Liver (tissue), 8 donors: ENCODE measurements at regions not wholly inside any gene's neighbourhood (a gene's known extent, or its start where the extent isn't known, plus 50 kb on each side); places are given as distances from the start of the nearest gene placed in this dataset.

ENCODE experiments used
- DNase-seq: peaks from one replicate; pipeline ENCODE4 v3.0.0-alpha.2; 2017; ENCODE audit warnings: low spot score
- H3K27ac ChIP-seq, 2 donors: one replicate each; pipeline ENCODE4 v1.7.0; 2013; ENCODE audit warnings: inconsistent platforms in 2 of 2, low read length in 2 of 2, control low read depth in 1 of 2, low read depth in 1 of 2, mild to moderate bottlenecking in 1 of 2
- H3K27me3 ChIP-seq, 4 donors: one replicate each; pipeline versions ENCODE4 v1.6.1 to v1.7.0; 2013; ENCODE audit warnings: low read length in 3 of 4, inconsistent platforms in 1 of 4, mild to moderate bottlenecking in 1 of 4, moderate library complexity in 1 of 4; ENCODE audit not compliant: control insufficient read depth in 4 of 4, insufficient read depth in 4 of 4
- H3K36me3 ChIP-seq, 4 donors: one replicate each; pipeline versions ENCODE4 v1.6.1 to v1.7.0; 2013; ENCODE audit warnings: low read length in 3 of 4, mild to moderate bottlenecking in 3 of 4, low read depth in 1 of 4, moderate library complexity in 1 of 4; ENCODE audit not compliant: control insufficient read depth in 4 of 4, insufficient read depth in 3 of 4
- H3K4me1 ChIP-seq, 4 donors: one replicate each; pipeline versions ENCODE4 v1.6.1 to v1.7.0; 2013; ENCODE audit warnings: low read length in 3 of 4, mild to moderate bottlenecking in 3 of 4, moderate library complexity in 1 of 4; ENCODE audit not compliant: control insufficient read depth in 4 of 4, insufficient read depth in 4 of 4
- H3K4me3 ChIP-seq, 3 donors: one replicate each; pipeline versions ENCODE4 v1.6.1 to v1.7.0; 2013; ENCODE audit warnings: low read length in 3 of 3, control low read depth in 1 of 3, low read depth in 1 of 3, mild to moderate bottlenecking in 1 of 3
- H3K9ac ChIP-seq, 2 donors: one replicate each; pipeline ENCODE4 v1.7.0; 2013; ENCODE audit warnings: low read length in 2 of 2, mild to moderate bottlenecking in 2 of 2, moderate library complexity in 2 of 2, control low read depth in 1 of 2, low read depth in 1 of 2
- H3K9me3 ChIP-seq, 4 donors: one replicate each; pipeline versions ENCODE4 v1.6.1 to v1.7.0; 2013; ENCODE audit warnings: low read length in 3 of 4; ENCODE audit not compliant: control insufficient read depth in 4 of 4
- EGR1 ChIP-seq, 2 donors: IDR thresholded peaks; 2 replicates each; pipeline ENCODE4 v1.6.1; 2016 to 2018; ENCODE audit warnings: antibody characterized with exemption in 2 of 2, low read depth in 2 of 2
- FOXA1 ChIP-seq: IDR thresholded peaks from 2 replicates; pipeline ENCODE4 v1.6.1; 2016; ENCODE audit warnings: antibody characterized with exemption
- FOXA2 ChIP-seq: IDR thresholded peaks from 2 replicates; pipeline ENCODE4 v1.6.1; 2016; ENCODE audit warnings: antibody characterized with exemption
- GABPA ChIP-seq, 2 donors: IDR thresholded peaks in 1 of 2; conservative IDR thresholded peaks in 1 of 2; 2 replicates each; pipeline ENCODE4 v1.6.1; 2016; ENCODE audit warnings: antibody characterized with exemption in 2 of 2, mild to moderate bottlenecking in 1 of 2, moderate library complexity in 1 of 2
- HNF4A ChIP-seq, 2 donors: conservative IDR thresholded peaks; 2 replicates each; pipeline ENCODE4 v1.6.1; 2016; ENCODE audit warnings: antibody characterized with exemption in 2 of 2, mild to moderate bottlenecking in 2 of 2
- HNF4G ChIP-seq: IDR thresholded peaks from 2 replicates; pipeline ENCODE4 v1.6.1; 2016; ENCODE audit warnings: antibody characterized with exemption
- JUND ChIP-seq, 2 donors: IDR thresholded peaks; 2 replicates each; pipeline ENCODE4 v1.6.1; 2016; ENCODE audit warnings: antibody characterized with exemption in 2 of 2
- NR2F2 ChIP-seq: IDR thresholded peaks from 2 replicates; pipeline ENCODE4 v1.6.1; 2016; ENCODE audit warnings: antibody characterized with exemption
- RAD21 ChIP-seq, 2 donors: IDR thresholded peaks; 2 replicates each; pipeline ENCODE4 v1.6.1; 2016; ENCODE audit warnings: antibody characterized with exemption in 2 of 2, mild to moderate bottlenecking in 2 of 2
- RXRA ChIP-seq, 2 donors: IDR thresholded peaks; 2 replicates each; pipeline ENCODE4 v1.6.1; 2017 to 2018; ENCODE audit warnings: antibody characterized with exemption in 2 of 2, mild to moderate bottlenecking in 1 of 2
- SP1 ChIP-seq: IDR thresholded peaks from 2 replicates; pipeline ENCODE4 v1.6.1; 2018; ENCODE audit warnings: antibody characterized with exemption, mild to moderate bottlenecking
- TAF1 ChIP-seq: conservative IDR thresholded peaks from 2 replicates; pipeline ENCODE4 v1.6.1; 2016; ENCODE audit warnings: antibody characterized with exemption, mild to moderate bottlenecking
- YY1 ChIP-seq: IDR thresholded peaks from 2 replicates; pipeline ENCODE4 v1.6.1; 2016; ENCODE audit warnings: antibody characterized with exemption, mild to moderate bottlenecking
- WGBS: extraction: QIAGEN DNeasy Blood & Tissue Kit; methylation state at CpG from one replicate; pipeline ENCODE4 v1.1.7; 2013; 5-methylcytosine and 5-hydroxymethylcytosine counted together
- TF ChIP-seq, protein P1 (sequence below): IDR thresholded peaks from 2 replicates; pipeline ENCODE4 v1.6.1; 2016; ENCODE audit warnings: antibody characterized with exemption
- TF ChIP-seq, protein P2 (sequence below): IDR thresholded peaks from 2 replicates; pipeline ENCODE4 v1.6.1; 2016; ENCODE audit warnings: antibody characterized with exemption
- TF ChIP-seq, protein P3 (sequence below): fragments of 150-350 bp; IDR thresholded peaks from 2 replicates; pipeline ENCODE4 v1.5.1; 2017; ENCODE audit warnings: improper control_type of control experiment, low read depth, low read length; ENCODE audit not compliant: missing input control
- TF ChIP-seq, protein P4 (sequence below): IDR thresholded peaks from 2 replicates; pipeline ENCODE4 v1.6.1; 2016; ENCODE audit warnings: antibody characterized with exemption
- TF ChIP-seq, protein P5 (sequence below): IDR thresholded peaks from 2 replicates; pipeline ENCODE4 v1.6.1; 2016; ENCODE audit warnings: antibody characterized with exemption, mild to moderate bottlenecking
- donor health status: healthy.
- donor health status: healthy.
- donor health status: healthy.
- donor health status: healthy.
- donor health status: healthy.

DNA sequence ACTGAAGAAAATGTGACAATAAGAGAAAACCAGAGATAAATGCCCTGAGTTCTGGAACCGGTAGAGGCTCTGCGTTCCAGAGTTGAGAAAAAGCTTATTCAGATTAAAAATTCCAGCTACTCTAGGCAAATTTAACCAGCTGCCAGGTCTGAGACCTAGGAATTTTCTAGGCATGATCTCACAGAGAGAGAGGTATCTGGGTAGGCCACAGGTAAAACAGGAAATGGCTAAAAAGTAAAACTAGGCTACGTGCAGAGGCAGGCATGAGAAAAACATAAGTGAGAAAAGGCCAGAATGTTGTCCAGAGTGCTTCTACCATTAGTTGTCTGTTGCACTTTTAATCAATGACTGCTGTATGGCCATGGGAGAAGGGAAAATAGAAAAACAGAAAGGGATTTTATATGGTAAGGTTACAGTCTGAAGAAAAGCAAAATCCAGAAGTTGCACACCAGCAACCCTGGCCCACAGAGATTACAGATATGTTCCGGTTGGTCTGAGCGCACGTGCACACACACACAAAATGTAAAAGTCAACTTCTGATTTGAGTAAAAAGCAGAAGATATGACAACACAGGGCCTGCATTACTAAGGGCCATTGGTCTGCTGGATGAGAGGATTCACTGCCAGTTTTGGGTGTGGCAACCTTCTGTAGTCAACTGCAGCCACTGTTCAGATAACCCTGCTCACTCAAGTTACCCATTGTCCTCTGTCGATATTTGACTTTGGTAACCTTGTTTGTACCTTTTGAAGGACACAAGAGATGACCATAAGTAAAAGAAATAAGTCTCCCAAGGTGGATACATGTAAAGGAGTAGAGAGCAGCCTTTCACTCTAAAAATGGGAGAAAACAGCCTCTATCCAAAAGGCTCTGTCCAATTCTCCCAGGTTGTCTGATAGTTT lies 266.0 kb downstream of the DTWD2 start:
- 85% methylated on average over 7 of the region's 7 CpGs for WGBS
- no peak for DNase-seq
- Histone ChIP-seq H3K36me3 (no peaks in the 10 kb centered on the region), H3K27me3 (no peaks in the 10 kb centered on the region), H3K4me1 (no peaks in the 10 kb centered on the region), H3K27ac (no peak overlapping the region), H3K9me3 (no peaks in the 10 kb centered on the region), H3K9ac (no peak overlapping the region), H3K4me3 (no peak overlapping the region)
- TF ChIP-seq HNF4A (conservative IDR thresholded peaks at IDR 0.05) (no peak), RXRA (IDR thresholded peaks at IDR 0.05) (no peak), YY1 (no peak), TAF1 (no peak), FOXA1 (no peak), SP1 (no peak), RAD21 (IDR thresholded peaks at IDR 0.05) (no peak), NR2F2 (no peak)
- TF ChIP-seq, protein P1, sequence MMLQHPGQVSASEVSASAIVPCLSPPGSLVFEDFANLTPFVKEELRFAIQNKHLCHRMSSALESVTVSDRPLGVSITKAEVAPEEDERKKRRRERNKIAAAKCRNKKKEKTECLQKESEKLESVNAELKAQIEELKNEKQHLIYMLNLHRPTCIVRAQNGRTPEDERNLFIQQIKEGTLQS: no peak

DNA sequence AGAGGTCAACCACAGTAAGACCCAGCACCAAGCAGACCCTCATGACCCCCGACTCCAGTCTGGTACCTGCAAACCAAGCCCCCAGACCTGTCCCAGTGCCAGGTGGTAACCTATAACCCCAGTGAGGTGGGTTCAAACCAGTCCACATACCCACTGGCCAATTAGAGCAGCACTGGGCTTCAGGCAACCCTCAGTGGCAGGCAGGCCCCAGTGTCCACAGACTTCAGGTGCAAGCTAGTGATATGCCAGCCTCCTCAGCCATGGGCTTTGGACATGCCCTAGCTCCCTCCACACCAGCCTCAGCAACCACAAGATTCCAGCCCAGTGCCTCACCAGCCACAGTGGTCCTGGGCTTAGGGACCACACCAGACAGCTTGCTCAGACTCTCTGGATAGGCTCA lies 276.6 kb downstream of the DTWD2 start:
- Histone ChIP-seq H3K9ac (no peak overlapping the region), H3K27me3 (no peaks in the 10 kb centered on the region), H3K4me1 (no peaks in the 10 kb centered on the region), H3K27ac (no peak overlapping the region), H3K36me3 (no peaks in the 10 kb centered on the region), H3K4me3 (no peak overlapping the region), H3K9me3 (no peaks in the 10 kb centered on the region)
- DNase-seq: no peak
- 91% methylated on average over 1 of the region's 1 CpG for WGBS
- TF ChIP-seq, protein P2, sequence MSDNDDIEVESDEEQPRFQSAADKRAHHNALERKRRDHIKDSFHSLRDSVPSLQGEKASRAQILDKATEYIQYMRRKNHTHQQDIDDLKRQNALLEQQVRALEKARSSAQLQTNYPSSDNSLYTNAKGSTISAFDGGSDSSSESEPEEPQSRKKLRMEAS: no peak
- TF ChIP-seq FOXA2 (no peak), YY1 (no peak), RAD21 (IDR thresholded peaks at IDR 0.05) (no peak), EGR1 (IDR thresholded peaks at IDR 0.05; ENCODE audit: low read depth in 2 of 2) (no peak), GABPA (IDR thresholded peaks at IDR 0.05 in 1 of 2, conservative IDR thresholded peaks at IDR 0.05 in 1 of 2) (no peak), HNF4G (no peak), NR2F2 (no peak), JUND (IDR thresholded peaks at IDR 0.05) (no peak), TAF1 (no peak), RXRA (IDR thresholded peaks at IDR 0.05) (no peak), FOXA1 (no peak), SP1 (no peak), HNF4A (conservative IDR thresholded peaks at IDR 0.05) (no peak)
- TF ChIP-seq, protein P1: no peak
- TF ChIP-seq, protein P3, sequence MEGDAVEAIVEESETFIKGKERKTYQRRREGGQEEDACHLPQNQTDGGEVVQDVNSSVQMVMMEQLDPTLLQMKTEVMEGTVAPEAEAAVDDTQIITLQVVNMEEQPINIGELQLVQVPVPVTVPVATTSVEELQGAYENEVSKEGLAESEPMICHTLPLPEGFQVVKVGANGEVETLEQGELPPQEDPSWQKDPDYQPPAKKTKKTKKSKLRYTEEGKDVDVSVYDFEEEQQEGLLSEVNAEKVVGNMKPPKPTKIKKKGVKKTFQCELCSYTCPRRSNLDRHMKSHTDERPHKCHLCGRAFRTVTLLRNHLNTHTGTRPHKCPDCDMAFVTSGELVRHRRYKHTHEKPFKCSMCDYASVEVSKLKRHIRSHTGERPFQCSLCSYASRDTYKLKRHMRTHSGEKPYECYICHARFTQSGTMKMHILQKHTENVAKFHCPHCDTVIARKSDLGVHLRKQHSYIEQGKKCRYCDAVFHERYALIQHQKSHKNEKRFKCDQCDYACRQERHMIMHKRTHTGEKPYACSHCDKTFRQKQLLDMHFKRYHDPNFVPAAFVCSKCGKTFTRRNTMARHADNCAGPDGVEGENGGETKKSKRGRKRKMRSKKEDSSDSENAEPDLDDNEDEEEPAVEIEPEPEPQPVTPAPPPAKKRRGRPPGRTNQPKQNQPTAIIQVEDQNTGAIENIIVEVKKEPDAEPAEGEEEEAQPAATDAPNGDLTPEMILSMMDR: no peak
- TF ChIP-seq, protein P4, sequence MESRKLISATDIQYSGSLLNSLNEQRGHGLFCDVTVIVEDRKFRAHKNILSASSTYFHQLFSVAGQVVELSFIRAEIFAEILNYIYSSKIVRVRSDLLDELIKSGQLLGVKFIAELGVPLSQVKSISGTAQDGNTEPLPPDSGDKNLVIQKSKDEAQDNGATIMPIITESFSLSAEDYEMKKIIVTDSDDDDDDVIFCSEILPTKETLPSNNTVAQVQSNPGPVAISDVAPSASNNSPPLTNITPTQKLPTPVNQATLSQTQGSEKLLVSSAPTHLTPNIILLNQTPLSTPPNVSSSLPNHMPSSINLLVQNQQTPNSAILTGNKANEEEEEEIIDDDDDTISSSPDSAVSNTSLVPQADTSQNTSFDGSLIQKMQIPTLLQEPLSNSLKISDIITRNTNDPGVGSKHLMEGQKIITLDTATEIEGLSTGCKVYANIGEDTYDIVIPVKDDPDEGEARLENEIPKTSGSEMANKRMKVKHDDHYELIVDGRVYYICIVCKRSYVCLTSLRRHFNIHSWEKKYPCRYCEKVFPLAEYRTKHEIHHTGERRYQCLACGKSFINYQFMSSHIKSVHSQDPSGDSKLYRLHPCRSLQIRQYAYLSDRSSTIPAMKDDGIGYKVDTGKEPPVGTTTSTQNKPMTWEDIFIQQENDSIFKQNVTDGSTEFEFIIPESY: no peak
- TF ChIP-seq, protein P5, sequence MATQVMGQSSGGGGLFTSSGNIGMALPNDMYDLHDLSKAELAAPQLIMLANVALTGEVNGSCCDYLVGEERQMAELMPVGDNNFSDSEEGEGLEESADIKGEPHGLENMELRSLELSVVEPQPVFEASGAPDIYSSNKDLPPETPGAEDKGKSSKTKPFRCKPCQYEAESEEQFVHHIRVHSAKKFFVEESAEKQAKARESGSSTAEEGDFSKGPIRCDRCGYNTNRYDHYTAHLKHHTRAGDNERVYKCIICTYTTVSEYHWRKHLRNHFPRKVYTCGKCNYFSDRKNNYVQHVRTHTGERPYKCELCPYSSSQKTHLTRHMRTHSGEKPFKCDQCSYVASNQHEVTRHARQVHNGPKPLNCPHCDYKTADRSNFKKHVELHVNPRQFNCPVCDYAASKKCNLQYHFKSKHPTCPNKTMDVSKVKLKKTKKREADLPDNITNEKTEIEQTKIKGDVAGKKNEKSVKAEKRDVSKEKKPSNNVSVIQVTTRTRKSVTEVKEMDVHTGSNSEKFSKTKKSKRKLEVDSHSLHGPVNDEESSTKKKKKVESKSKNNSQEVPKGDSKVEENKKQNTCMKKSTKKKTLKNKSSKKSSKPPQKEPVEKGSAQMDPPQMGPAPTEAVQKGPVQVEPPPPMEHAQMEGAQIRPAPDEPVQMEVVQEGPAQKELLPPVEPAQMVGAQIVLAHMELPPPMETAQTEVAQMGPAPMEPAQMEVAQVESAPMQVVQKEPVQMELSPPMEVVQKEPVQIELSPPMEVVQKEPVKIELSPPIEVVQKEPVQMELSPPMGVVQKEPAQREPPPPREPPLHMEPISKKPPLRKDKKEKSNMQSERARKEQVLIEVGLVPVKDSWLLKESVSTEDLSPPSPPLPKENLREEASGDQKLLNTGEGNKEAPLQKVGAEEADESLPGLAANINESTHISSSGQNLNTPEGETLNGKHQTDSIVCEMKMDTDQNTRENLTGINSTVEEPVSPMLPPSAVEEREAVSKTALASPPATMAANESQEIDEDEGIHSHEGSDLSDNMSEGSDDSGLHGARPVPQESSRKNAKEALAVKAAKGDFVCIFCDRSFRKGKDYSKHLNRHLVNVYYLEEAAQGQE: no peak
